OCI-LY1 (cell line): ENCODE measurements at regions not wholly inside any gene's neighbourhood (a gene's known extent, or its start where the extent isn't known, plus 50 kb on each side); places are given as distances from the start of the nearest gene placed in this dataset.

Experiments
- H2AFZ ChIP-seq: fragments of 200-600 bp; sonication (generic), shearing (Covaris generic); 2 replicates; pipeline ENCODE4 v1.6.0; 2014; ENCODE audit warnings: antibody characterized with exemption, mild to moderate bottlenecking, low read length
- H3F3A ChIP-seq: fragments of 200-600 bp; sonication (generic), shearing (Covaris generic); 2 replicates; pipeline ENCODE4 v1.6.0; 2014; ENCODE audit warnings: mild to moderate bottlenecking, antibody characterized with exemption, low read length, moderate library complexity; ENCODE audit not compliant: insufficient read depth
- H3K27ac ChIP-seq: fragments of 200-600 bp; sonication (generic); 2 replicates; pipeline ENCODE4 v1.5.1; 2014; ENCODE audit warnings: low read length, mixed run types, mild to moderate bottlenecking, low read depth; ENCODE audit not compliant: poor library complexity, severe bottlenecking
- H3K27me3 ChIP-seq: fragments of 200-600 bp; sonication (generic); 2 replicates; pipeline ENCODE4 v1.6.0; 2014; ENCODE audit warnings: antibody characterized with exemption, mild to moderate bottlenecking, low read length, moderate library complexity; ENCODE audit not compliant: insufficient read depth
- H3K36me3 ChIP-seq: fragments of 200-600 bp; sonication (generic); 2 replicates; pipeline ENCODE4 v1.6.1; 2014; ENCODE audit warnings: mild to moderate bottlenecking, antibody characterized with exemption, low read length, moderate library complexity, mixed read lengths; ENCODE audit not compliant: insufficient read depth
- H3K4me1 ChIP-seq: fragments of 200-600 bp; sonication (generic); 2 replicates; pipeline ENCODE4 v1.5.1; 2014; ENCODE audit warnings: mild to moderate bottlenecking, low read length, moderate library complexity; ENCODE audit not compliant: insufficient read depth, severe bottlenecking
- H3K4me2 ChIP-seq: fragments of 200-600 bp; sonication (generic), shearing (Covaris generic); 2 replicates; pipeline ENCODE4 v1.6.1; 2014; ENCODE audit warnings: low read length
- H3K4me3 ChIP-seq: fragments of 200-600 bp; sonication (generic); 2 replicates; pipeline ENCODE4 v1.5.1; 2014; ENCODE audit warnings: low read length, low read depth, mild to moderate bottlenecking, mixed read lengths; ENCODE audit not compliant: poor library complexity, severe bottlenecking
- H3K79me2 ChIP-seq: fragments of 200-600 bp; shearing (Covaris generic); 2 replicates; pipeline ENCODE4 v1.6.1; 2016; ENCODE audit warnings: mixed run types, low read length, mixed read lengths; ENCODE audit not compliant: insufficient read depth
- H3K9ac ChIP-seq: fragments of 200-600 bp; sonication (generic), shearing (Covaris generic); 2 replicates; pipeline ENCODE4 v1.6.1; 2014; ENCODE audit warnings: mild to moderate bottlenecking, low read length, mixed read lengths
- H3K9me2 ChIP-seq: fragments of 200-600 bp; sonication (generic), shearing (Covaris generic); 2 replicates; pipeline ENCODE4 v1.6.1; 2014; ENCODE audit warnings: low read depth, mild to moderate bottlenecking, low read length, mixed read lengths
- H3K9me3 ChIP-seq: fragments of 200-600 bp; shearing (Covaris generic); 2 replicates; pipeline ENCODE4 v1.6.1; 2014; ENCODE audit warnings: low read length, mixed read lengths
- H4K20me1 ChIP-seq: fragments of 200-600 bp; sonication (generic), shearing (Covaris generic); 2 replicates; pipeline ENCODE4 v1.6.0; 2016; ENCODE audit warnings: mild to moderate bottlenecking, low read length; ENCODE audit not compliant: insufficient read depth
- CTCF ChIP-seq: fragments of 200-600 bp; sonication (generic), shearing (Covaris generic); IDR thresholded peaks from 2 replicates; pipeline ENCODE4 v1.5.1; 2017; ENCODE audit warnings: mild to moderate bottlenecking, antibody characterized with exemption, low read length, moderate library complexity, mixed read lengths
- EZH2 ChIP-seq: fragments of 200-600 bp; sonication (generic), shearing (Covaris generic); IDR thresholded peaks from 2 replicates; pipeline ENCODE4 v1.8.0; 2017; ENCODE audit warnings: borderline replicate concordance, mixed run types, mild to moderate bottlenecking, antibody characterized with exemption, low read length, moderate library complexity, mixed read lengths

- Histone ChIP-seq H3K4me2 (no peak overlapping the region), H3K4me1 (no peaks in the 10 kb centered on the region), H2AFZ (no peak overlapping the region), H3K27me3 (no peaks in the 10 kb centered on the region), H3K9ac (no peak overlapping the region), H3F3A (no peaks in the 10 kb centered on the region), H3K36me3 (no peaks in the 10 kb centered on the region), H3K4me3 (no peak overlapping the region), H3K79me2 (no peaks in the 10 kb centered on the region), H3K9me3 (no peaks in the 10 kb centered on the region), H3K9me2 (no peaks in the 10 kb centered on the region), H3K27ac (no peak overlapping the region), H4K20me1 (no peaks in the 10 kb centered on the region)
- TF ChIP-seq EZH2 = no peak
- no peak for TF ChIP-seq CTCF
Measured at GRCh38 chr5:121693864-121694263, 157.8 kb upstream of the FTMT start.

GRCh38 chr5:121695307-121695706, 156.4 kb upstream of the FTMT start:
- Histone ChIP-seq H2AFZ (no peak overlapping the region), H3K27me3 (no peaks in the 10 kb centered on the region), H3K4me2 (no peak overlapping the region), H3K9ac (no peak overlapping the region), H3K4me3 (no peak overlapping the region), H3K36me3 (no peaks in the 10 kb centered on the region), H3K27ac (no peak overlapping the region), H3K9me3 (no peaks in the 10 kb centered on the region), H3F3A (no peaks in the 10 kb centered on the region), H3K79me2 (no peaks in the 10 kb centered on the region), H4K20me1 (no peaks in the 10 kb centered on the region), H3K9me2 (no peaks in the 10 kb centered on the region), H3K4me1 (no peaks in the 10 kb centered on the region)
- TF ChIP-seq EZH2 (no peak), CTCF (no peak)

GRCh38 chr5:121698690-121699089, 153.0 kb upstream of the FTMT start:
- no peaks in the 10 kb centered on the region for H3F3A ChIP-seq
- H3K4me2 ChIP-seq = no peak overlapping the region
- no peak overlapping the region for H3K9ac ChIP-seq
- H3K27me3 ChIP-seq = no peaks in the 10 kb centered on the region
- H3K4me3 ChIP-seq = no peak overlapping the region
- no peaks in the 10 kb centered on the region for H4K20me1 ChIP-seq
- no peaks in the 10 kb centered on the region for H3K79me2 ChIP-seq
- H3K4me1 ChIP-seq = no peaks in the 10 kb centered on the region
- H3K27ac ChIP-seq = no peak overlapping the region
- no peaks in the 10 kb centered on the region for H3K36me3 ChIP-seq
- no peaks in the 10 kb centered on the region for H3K9me3 ChIP-seq
- no peak overlapping the region for H2AFZ ChIP-seq
- H3K9me2 ChIP-seq = no peaks in the 10 kb centered on the region
- TF ChIP-seq CTCF (no peak), EZH2 (no peak)
